HG02943 (cell line): ENCODE measurements at regions not wholly inside any gene's neighbourhood (a gene's known extent, or its start where the extent isn't known, plus 50 kb on each side); places are given as distances from the start of the nearest gene placed in this dataset.

Experiments used
- ATAC-seq: cut with Tn5 transposase; IDR thresholded peaks from one replicate; pipeline ENCODE4 v1.9.1; 2021; ENCODE audit warnings: mild to moderate bottlenecking, low read depth, moderate library complexity; ENCODE audit not compliant: unreplicated experiment

DNA sequence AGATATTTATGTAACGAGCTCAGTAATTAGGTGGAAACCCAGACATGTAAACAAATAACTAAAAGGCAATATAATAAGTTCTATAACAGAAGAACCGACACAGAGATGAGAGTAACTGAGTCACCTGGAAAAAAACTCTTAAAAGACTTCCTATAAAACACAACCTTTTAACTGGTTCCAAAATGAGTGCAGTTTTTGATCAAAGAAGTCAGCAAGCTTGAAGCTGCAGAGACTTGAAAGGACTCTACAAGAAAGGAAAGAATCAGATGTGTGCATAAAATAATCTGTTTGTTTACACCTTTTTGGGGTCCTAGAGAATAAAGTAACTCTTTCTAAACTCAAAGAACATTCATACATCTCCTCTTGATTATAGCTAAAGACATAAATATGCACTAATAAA, 560.4 kb upstream of the CCDC54 start:
- ATAC-seq, result no peak

DNA sequence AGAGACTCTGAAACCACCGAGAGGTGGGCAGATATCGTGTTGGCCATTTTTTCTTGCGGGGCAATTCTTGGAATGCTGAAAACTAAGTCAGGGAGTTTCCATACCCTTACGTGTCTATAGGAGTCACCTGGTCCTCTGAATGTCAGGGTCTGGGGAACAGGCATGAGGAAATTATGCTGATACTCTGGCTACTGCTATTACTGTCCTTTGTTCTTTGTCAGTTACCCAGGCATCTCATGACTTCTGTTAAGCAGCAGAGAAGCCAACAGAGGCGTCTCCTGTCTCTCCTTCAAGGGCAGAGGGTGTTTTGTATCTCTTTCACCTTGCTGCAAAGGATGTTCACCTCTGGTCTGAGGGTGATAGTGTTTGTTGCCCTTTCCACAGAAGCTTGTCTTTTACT, 559.5 kb upstream of the CCDC54 start:
- no peak for ATAC-seq

DNA sequence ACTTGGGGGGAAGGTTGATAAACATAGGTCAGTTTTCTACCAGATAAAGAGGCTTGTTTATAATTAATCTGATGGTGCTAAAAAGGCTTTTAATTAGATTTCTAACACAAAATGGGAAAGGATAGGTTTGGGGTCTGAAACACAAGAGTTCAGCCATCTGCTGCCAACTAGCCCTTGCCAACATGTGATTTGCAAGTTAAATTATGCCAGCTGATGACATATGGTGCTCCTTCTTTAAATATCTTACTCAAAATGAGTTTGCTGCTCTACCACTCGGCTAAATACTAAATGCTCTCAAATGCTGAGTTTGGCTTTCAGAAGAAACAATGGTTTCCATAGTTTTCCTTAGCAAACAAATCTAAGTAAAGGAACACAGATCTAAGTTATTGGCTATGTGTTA, 557.8 kb upstream of the CCDC54 start:
- no peak for ATAC-seq

DNA sequence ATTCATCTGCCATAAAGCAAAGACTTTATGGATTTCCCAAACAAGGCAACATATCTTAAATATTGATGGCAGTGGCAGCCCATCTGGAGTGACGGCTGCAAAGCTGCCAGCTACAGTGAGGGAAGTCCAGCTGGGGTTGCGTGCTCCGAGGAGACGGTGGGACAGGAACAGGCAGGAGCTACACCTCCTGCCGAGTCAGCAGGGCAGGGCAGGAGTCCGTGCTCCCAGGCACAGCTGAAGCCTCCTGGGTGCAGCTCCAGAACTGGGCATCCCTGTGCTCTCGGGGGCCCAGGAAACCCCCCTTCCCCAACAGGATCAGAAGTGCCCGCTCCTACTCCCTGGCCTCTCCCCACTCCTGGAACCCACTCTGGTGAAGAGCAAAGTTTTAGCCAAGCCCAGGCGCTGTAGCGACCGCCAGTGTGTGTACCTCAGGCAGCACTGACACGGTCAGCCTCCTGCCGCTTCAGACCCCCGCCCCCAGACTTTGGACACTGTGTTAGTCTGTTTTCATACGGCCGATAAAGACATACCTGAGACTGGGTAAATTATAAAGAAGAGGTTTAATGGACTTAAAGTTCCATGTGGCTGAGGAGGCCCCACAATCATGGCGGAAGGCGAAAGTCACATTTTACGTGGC, 556.4 kb upstream of the CCDC54 start:
- ATAC-seq, result no peak

DNA sequence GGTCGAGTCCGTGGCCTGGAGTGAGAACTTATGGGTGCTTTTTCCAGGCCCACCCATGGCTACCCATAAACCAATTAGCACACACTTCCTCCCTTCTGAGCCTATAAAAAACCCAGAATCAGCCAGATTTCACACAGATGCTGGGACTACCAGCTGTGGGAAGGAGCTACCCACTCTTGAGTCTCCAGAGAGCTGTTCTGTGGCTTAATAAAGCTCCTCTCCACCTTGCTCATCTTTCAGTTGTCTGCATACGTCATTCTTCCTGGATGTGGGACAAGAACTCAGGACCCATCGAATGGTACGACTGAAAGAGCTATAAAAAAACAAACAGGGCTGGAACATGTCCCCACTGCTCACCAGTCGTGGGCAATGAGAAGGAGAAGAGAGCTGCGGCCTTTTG, 555.4 kb upstream of the CCDC54 start:
- ATAC-seq, result no peak

DNA sequence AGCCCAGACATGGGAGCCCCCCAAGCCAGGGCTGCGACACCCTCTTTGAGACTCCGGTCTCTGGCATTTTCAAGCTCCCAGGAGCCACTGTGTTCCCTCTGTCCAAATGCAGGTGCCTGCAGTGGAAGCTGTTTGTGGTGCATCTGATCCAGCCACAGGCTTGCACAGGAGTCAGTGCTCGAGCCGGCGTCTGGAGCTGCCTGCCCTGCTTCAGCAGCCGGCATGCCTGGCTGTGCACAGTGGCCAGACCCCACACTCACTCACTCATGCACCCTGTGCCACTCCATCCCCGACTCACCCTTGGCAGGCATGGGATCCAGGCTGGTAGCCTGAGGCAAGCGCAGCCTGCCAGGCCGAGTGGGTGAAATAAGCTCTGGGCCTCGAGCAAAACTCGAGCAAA, 555.0 kb upstream of the CCDC54 start:
- no peak for ATAC-seq

DNA sequence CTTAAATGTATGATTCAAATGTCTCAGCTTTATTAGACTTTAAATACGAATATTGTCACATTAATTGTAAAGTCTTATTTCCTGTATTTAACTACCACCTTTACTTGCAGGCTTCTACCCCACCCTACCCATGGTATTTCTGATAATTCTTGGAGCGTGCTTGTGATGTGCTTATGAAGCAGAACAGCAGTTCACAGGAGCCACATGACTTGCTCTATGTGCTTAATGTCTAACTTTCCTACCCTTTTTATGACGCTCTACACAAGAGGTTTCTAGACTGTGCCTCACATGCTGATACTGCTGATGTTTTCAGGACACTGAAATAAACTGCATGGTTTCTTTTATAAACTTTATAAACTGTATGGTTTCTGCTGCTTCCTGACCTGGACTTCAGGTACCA, 553.5 kb upstream of the CCDC54 start:
- ATAC-seq, result no peak

DNA sequence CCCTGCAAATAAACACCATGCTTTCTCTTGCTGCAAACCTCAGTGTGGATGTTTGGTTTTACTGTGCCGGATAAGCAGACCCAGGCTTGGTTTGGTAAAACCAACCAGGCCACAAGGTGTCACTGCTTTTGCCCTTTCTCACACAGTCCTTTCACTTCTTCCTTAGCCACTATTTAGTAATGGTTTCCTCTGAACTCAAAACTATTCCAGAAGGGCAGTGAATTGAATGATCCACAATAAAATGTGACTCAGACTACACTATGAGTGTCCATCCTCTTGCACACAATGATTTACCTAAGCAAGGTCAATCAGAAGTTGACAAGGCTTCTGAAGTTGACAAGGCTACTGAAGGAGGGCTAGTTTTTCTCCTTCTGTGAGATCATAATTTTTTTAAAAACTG, 552.4 kb upstream of the CCDC54 start:
- no peak for ATAC-seq

DNA sequence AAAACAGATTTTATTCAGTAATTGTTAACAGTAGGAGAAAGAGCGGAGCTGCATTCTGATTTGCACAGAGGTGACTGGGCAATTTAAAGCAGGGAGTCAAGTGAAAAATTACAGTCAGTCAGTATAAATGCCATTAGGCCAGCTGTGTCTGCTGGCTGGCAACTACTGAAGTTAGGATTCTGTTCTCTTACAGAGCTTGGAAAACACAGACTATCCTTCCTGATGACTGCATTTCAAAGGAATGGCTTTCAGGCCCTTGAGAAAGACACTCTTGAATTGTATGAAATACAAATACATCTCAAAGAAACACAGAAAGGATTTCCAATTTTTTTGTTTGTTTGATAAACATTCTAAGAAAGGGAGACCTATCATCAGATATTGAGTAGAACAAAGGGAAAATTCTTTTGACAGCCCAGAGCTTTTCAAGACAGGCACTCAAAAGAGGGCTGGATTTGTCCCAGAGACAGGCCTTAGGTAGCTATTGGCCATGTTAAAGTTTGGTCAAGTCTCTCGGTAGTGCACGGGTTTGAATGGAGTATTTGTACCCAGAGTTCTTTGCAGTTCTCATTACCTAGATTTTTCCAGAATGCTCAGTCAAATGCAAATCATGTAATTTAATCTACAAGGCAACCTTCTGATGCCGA, 551.2 kb upstream of the CCDC54 start:
- ATAC-seq, result no peak

DNA sequence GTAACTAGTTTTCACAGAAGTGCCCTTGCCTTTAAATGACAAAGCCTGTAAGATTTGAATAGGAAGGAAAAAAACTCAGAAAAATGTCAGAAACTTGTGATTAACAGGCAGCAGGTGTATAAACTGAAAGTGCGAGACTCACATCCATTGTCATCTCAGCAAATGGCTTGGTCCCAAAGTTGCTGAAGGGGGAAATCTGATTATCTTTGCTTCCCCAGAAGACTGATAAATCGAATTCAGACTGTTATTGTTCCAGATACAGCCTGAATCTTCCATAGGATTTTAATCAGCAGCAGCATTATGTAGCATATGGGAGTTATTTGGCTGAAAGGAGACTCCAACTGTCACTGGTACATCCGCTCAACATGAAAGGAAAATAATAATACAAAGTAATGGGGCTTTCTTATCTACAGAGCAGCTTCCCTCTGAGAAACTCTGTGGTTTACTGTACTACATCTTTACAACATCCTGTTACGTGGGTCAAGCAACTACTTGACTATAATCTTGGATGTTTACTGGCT, 550.4 kb upstream of the CCDC54 start:
- ATAC-seq, result no peak

DNA sequence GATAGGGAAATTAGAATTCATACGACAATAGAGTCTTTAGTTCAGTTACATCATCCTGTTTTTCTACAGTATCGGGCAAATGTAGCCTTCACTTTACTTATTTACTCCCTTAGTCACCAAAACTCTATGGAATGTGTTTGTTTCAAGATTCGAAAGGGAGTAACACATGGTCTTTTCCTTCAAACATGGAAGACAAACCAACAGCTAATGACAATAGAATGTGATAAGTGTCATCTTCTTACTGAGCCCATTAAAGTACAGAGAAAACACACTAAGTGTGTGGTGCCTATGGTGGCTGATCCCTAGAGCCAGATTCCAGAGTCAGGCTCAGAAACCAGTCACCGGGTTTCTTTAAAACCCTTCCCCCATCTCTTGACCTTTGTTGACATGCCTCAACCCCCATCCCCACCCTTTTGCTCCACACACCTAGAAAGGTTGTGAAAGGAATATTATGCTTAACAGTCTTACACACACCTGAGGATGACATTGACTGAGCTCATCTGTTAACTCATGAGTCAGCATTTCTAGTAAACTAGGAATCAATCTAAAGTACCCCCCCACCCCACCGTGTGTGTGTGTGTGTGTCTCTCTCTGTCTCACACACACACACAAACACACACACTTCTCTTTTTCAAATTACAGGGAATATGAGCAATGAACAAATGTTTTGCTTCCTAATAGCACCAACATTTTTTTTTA, 549.6 kb upstream of the CCDC54 start:
- no peak for ATAC-seq

DNA sequence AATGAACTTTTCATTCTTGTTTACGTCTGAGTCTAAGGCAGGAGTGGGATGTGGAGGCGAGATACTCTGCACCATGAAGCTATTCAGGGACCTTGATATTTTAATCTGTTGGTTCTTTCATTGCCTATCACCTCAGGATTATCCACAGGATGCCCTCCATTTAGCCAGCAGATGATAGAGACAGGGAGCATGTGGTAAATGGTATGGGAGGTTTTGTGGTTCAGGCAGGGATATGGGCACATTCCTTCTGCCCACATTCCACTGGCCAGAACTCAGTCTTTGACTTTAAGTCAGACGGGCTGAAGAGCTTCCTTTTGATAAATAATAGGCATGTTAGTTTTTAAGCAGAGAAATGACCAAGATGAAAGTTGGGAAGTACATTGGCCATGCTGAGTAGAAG, 548.0 kb upstream of the CCDC54 start:
- ATAC-seq, result no peak

DNA sequence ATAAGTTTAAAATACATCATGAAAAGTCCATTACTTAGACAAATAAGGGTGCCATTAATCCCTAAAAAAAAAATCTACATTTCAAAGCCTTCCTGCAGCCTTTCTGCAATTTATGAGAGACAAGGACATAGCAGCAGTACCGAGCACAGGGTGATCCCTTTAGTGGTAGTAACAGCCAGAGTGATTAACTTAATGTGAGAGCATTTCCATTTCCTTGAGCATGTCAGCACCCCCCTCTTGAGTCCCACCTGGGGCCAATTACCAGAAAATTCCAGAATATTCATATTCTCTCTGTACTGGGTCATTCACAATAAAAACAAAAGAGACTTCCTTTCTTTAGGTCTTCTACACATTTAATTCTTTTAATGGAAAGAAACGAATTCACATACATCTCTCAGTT, 546.9 kb upstream of the CCDC54 start:
- no peak for ATAC-seq

DNA sequence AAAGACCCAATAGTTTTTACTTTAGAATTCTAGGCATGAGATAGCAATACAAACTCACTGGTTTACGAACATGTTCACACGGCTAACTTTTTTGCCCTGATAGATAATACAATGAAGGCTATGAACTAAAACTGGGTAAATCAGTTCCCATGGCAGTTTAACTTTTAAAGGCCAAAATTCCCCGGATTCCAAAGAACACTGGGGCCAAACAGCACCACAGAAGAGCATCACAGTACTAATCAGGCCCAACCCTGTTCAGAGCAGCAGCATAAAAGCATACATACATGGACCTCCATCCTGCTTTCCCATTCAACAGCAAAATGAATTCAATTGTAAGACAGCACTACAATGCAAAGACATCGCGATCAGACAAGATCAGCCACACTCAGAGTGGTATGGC, 540.3 kb upstream of the CCDC54 start:
- no peak for ATAC-seq

DNA sequence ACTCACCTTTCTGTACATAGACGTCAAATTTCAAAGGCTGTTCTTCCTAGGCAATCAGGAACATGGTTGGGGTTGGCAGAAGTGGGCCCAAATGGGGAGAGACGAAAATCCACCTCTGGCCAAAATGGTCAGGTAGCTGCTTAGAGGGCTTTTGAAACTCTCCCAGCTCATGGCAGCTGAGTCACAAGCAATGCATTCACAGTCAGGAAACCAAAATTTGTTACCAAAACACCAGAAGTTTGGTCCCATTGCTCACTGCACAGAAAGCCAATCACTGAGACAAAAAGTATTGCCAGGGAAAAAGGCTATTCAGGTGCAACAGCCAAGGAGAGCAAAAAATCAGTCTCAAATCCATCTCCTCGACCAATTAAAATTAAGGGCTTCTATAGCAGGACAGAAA, 539.6 kb upstream of the CCDC54 start:
- no peak for ATAC-seq

DNA sequence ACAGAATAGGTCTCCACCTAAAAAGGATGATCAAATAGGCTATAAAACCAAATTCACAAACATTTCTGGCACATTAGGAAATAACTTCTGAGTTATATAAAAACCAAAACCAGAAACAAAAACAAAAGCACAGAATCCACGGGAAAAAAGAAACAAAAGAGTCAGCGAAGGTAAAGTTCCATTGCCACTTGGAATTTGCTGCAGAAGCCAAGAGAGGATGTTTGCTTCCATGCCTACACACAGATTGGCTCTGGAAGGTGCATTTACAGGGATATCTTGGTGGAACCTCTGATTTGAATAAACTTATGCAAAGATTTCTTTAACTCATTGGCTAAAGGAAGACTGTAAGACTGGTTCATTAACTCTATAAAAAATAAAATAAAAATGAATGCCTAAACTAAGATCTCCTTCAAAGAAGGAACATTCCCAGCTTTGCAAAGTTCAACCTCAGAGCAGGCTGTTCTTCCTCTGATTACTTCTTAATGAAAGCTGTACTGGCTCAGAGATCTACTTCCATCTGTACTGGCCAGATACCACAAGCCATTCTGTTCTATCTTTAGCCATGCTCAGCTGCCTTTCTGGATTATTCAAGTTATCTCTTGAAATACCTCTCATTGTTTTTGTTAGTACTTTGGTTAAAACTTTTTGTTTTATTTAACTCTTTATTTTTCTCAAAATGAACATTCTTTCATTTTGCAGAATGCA, 537.5 kb upstream of the CCDC54 start:
- ATAC-seq, result no peak

DNA sequence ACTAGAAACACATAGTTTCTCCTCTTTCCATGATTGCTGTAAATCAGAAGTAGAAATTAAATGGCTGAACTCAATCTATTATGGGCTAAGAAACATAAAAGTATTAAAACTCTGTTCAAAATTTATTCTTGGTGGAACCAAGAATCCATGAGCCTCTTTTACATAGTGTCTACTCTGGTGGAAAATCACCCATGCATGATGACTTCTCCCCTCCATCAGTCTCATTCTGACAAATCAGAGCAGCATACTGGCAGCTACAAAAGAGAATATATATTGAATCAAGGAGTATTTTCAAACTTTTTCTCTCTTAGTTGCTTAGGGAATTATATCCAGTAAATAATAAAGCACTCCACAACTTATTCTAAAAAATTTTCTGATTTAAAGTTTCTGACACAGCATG, 536.9 kb upstream of the CCDC54 start:
- no peak for ATAC-seq

DNA sequence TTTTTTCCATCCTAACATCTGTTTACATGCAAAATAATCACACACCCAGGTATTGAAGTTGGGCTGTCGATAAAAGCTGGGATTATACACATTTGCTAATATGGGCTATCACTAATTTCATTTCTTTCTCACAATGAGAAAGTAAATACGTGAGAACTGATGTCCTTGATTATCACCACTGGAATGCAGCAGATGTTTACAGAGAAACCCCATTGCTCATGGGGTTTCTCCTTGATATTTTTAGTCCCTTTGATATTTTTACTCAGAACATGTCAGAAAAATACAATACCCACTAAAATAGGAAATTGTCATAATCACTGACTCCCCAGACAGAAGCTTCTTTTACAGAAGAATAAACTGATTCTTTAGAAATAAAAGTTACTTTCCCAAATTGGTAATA, 535.1 kb upstream of the CCDC54 start:
- ATAC-seq, result no peak

DNA sequence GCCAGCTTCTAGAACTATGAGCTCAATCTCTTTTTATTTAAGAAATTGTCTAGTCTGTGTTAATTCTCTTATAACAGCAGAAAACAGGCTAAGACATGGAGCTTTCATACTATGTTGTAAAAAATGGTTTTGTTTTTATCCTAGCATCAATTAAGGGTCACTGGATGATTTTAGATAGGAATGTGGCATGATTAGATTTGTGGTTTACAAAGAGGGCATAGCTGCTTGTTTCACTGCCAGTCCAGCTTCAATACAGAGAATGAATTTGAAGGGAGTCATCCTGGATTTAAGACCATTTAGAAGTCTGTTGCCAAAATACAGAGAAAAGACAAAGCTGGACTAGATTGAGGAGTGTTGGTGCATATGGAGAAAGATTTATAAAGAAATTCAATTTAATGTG, 532.6 kb upstream of the CCDC54 start:
- ATAC-seq, result no peak

DNA sequence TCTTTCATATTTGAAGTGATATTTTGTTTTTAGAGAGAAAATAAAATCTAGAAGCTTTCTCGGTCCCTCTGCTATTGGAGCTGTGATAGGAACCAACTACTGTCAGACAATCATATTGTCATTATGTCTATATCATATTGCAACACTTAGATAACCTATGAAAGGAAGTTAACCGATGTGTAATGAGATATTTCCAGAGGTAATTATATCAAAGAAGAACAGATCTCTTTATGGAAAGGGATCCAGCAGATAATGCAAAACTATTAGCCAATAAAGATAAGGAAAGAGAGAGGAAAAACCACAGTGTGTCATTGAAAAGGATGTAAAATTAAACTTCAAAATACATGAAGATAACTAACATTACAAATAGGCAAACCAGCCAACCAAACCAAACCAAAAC, 529.1 kb upstream of the CCDC54 start:
- no peak for ATAC-seq

DNA sequence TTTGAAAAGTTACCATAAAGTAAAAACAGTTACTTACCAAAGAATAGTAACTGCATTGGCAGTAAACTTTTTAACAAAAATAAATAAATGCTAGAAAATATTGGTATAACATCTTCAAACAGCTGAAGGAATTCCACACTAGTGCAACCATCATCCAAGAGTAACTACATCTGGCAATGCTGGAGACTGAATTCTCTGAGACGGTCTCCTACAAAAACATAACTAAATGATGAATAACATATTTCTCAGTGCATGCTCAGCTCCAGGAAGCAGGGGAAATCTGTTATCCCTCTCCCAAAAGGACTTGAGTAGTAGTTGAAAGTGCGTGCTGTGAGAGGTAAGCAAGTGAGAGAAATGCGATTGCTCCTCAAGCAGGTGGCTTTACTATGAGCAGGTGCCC, 526.8 kb upstream of the CCDC54 start:
- no peak for ATAC-seq
